Right hindlimb (tissue), 1 donor: ENCODE measurements at regions not wholly inside any gene's neighbourhood (a gene's known extent, or its start where the extent isn't known, plus 50 kb on each side); places are given as distances from the start of the nearest gene placed in this dataset.

Source experiments
- DNase-seq: peaks from one replicate; pipeline ENCODE4 v3.0.0-alpha.2; 2018

DNA sequence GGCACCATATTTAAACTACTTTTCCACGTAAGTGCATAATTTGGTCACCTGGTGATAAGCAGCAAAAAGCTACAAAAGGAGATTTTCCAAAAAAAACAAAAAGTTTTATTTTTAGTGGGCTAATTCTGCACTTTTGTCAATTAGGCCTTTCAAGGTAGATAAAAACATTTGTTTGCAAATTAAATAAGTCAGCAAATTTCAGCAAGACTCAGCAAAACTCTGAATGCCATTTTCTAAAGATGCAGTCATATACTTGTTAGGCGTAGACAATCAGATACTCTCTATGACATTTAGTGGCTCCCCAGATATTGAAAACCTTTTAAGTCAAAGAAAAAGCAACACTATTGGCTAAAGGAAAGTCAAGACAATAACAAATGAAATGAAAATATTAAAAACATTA is 400.2 kb upstream of the GOLIM4 start:
- no peak for DNase-seq

DNA sequence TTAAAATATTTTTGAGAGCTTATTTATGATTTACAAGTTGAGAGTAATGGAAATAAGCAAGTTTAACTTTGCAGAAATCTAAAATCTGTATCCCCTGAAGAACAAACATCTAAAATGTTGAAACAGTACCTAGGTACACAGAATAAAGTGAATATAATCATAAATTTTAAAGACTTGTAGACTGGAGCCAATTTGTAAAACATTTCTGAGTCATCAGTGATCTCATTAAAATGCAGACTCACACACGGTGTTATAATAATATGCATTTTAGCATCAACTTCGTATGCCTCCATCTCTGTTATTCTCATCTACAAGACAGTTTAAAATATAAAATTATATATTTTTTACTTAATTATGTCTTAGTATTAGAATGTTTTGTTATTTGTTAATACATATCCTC is 399.5 kb upstream of the GOLIM4 start:
- DNase-seq, result no peak

DNA sequence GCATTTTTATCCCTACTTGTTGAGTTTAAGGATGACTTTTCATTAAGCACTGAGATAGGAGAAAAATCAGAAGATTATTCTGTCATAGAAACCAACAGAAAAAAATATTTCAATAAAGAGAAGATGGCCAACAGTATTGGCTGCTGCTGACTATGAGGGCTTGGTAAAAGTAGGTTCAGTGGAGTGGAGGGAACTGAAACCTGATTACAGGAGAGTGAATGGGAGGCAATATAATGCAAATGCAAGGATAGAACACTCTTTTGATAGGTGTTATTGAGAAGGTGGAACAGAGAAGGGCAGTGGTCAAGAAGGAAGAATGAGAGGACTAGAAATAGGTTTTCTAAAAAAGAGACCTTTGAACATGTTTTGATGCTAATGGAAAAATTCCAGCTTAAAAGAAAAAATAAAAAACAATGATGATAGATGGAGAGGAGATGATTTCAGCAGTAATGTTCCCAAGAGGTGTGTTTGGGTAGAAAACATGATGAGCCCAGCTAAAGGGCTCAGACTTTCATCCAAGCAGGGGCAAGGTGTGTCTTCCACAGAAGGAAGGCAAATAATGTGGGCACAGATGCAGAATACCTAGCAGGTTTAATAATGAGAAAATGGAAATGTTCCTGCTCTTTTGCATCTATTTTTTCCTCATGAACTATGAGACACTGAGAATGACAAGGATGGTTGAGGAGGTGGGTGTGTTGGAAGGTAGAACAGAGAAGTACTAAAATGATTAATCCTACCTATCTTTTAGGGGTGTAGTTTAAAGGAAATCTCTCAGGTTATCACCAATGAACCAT is 397.9 kb upstream of the GOLIM4 start:
- DNase-seq, result no peak

GRCh38 chr3:168490981-168491380 is 395.3 kb upstream of the GOLIM4 start:
- DNase-seq, result no peak

DNA sequence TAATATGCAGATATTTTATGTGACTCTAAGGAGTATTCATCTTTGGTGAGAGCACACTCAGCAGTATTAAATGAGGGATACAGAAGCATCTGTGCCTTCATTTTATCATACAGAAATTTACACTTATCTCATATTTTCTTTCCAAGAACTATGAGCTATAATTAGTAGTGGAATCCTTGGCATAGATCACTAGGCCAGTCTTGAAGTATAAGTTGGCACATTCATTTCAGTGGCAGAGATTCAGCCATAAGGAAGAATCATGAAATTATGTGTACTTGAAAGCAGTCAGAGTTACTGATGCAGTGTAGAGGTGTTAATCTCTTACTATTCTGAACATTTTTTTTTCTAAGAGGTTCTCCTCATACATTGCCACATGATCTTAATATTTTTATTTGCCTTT is 393.6 kb upstream of the GOLIM4 start:
- DNase-seq, result no peak

GRCh38 chr3:168485936-168486335 is 390.2 kb upstream of the GOLIM4 start:
- DNase-seq, result no peak

GRCh38 chr3:168476360-168476980 is 380.7 kb upstream of the GOLIM4 start:
- no peak for DNase-seq

GRCh38 chr3:168475704-168476103 is 380.0 kb upstream of the GOLIM4 start:
- no peak for DNase-seq

DNA sequence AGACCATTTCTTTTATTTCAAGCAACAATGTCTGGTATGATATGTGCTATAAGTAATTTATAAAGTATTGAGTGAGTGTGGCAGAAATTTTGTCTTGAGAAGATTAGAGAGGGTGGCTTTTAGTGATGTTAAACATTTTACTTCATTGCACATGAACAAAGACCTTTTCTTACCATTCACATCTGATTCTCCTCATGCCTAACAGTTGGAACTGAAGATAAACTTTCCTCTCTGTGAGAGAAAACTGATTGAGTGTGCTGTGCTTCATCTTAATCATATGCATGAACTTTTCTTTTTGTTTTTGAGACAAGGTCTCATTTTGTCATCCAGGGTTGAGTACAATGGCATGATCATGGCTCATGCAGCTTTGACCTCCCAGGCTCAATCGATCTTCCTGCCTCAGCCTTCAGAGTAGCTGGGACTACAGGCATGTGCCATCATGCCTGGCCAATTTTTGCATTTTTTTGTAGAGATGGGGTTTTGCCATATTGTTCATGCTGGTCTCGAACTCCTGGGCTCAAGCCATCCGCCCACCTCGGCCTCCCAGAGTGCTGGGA is 377.7 kb upstream of the GOLIM4 start:
- DNase-seq, result no peak

DNA sequence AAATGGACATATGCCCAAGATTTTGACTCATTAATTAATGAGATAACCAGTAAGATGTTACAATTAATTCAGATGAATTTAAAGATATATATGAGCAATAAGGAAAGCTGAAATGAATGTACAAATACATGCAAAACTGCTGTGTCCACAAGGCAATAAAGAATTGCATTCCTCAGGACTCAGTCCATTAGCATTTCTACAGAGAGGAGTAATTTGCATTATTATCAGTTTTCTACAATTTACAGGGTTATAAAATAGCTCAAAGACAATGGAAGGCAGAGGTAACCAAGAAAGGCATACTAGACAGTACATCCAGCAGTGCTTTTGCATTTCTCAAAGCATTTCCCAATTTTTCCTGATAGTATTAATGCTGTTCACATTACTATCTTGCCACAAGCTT is 377.1 kb upstream of the GOLIM4 start:
- no peak for DNase-seq

DNA sequence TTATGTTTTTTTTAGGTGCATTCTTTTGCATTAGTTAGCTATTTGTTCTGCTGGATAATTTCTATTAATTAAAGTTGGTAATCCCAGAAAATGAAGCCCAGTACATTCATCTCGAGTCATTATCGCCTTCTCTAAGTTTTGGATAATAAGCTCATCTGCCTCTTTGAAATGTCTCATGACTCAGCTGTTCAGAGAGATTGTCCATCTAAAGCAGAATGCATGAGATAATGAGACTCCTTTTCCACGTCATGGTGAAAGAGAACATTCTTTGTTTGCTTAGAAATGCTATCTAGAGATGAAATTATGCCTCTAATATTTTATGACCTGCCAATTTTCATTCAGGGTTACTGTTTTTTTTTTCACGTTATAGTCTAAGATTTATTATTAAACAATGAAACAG is 374.7 kb upstream of the GOLIM4 start:
- DNase-seq, result no peak

DNA sequence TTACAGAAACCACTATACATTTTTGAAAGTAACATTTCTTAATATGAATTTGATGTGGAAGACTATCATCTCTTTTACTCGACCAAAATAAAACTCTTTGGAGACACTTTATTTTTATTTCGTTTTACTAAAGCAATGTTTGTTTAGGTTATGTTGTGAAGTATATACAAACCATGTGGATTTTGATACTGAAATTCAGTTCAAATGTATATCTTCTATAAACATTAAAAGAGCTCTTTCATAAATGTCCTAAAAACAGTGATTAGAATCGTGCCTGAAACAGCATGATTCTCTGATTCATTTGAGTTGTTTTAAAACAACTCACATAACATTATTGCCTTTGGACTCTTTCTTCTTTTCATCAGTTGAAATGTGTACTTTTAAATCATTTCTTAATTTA is 373.7 kb upstream of the GOLIM4 start:
- no peak for DNase-seq

DNA sequence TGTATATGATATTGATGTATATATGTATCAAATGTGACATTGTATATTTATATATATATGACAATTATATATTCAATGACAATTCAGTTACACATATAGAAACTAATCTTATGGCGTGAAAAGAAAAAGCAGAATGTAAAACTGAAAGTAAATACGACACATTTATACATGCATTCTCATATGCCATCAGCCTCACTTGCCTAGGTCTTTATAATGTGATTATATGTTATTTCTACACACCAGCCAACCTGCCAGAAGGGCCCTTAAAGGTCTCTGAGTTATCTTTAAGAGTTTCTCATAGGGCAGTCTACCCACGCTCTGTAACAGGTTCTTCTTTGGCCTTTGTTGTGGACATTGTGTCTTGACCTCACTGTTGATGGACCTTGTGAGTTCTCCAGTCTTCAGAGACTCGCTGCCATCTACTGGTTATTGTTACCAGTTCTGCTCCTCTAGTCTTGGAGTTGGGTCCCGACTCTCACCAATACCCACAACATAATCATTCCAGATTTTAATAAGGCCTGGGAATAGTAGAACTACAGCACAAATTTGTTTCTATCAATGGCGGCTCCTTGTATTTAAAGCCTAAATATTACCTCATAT is 371.5 kb upstream of the GOLIM4 start:
- no peak for DNase-seq

DNA sequence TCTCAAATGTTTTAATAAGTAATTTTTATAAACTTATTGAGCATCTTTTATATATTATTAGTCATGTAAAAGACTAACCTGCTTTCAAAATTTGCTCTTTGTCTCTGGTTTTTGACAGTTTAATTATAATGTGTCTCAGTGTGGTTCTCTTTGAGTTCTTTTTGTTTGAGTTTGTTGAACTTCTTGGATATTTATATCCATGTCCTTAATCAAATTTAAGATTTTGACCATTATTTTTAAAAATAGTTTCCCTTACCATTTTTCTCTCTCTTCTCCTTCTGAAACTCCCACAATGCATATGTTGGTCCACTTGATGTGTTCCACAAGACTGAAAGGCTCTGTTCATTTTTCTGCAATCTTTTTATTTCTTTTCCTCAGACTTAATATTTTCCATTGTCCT is 366.1 kb upstream of the GOLIM4 start:
- DNase-seq, result no peak

GRCh38 chr3:168459226-168459784 is 363.6 kb upstream of the GOLIM4 start:
- no peak for DNase-seq

DNA sequence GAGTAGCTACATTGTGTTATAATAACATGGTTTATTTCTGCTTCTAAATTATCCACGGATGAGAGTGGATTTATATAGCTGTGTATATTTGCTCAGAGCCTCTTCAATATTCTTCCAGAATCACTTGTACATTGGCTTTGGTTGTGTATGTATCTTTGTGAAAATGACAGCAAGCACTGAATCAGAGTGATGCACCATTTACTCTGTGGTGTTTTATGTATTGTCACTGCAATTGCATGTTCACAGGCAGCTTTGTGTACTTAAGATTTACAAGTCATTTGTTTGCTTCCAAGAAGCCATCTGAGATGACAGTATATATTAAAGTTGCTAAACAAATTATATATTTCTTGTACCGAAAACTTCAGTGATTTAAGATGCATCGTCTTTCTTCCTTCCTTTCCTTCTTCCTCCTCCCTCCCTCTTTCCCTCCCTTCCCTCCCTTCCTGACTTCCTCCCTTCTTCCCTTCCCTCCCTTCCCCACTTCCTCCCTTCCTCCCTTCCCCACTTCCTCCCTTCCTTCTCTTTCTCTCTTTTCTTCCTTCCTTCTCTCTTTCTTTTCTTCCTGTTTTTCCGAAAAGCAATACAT is 362.3 kb upstream of the GOLIM4 start:
- no peak for DNase-seq

DNA sequence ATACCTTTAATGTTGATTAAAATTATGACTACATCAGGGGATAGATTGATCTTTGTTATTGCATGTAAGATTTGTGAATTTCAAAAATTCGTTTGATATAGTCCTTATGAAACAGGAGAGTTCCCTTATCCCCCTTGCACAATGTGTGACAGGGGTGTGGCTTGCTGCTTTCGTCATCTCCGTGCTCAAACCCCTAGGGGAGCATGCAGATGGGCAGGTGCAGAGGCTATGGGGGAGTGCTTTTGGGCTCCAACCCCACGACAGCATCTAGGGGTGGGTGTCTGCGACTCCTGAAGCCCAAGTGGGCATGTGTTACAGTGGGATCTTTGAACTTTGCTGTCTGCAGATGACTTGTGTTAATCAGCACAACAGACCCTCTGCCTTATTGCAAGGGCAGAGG is 360.1 kb upstream of the GOLIM4 start:
- no peak for DNase-seq

- no peak for DNase-seq
Observed at GRCh38 chr3:168453623-168454022, 357.9 kb upstream of the GOLIM4 start.

DNA sequence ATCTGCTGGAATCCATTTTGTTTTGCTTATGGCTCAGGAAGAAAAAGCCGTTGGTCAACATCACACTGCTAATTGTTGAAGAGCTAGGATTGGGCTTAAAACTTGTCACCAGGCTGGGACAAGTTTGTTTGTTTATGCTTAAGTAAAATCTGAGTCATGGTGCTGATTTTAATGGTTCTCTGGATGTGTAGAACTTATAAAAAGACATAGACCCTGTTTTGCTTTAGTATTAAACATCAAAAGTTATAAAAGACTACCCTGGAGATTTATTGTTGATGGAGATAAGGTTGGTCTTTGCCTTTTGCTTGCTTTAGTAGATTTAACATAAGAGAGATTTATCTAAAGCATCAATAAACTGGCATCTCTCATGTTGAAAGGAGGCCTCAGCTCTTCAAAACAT is 348.2 kb upstream of the GOLIM4 start:
- no peak for DNase-seq

DNA sequence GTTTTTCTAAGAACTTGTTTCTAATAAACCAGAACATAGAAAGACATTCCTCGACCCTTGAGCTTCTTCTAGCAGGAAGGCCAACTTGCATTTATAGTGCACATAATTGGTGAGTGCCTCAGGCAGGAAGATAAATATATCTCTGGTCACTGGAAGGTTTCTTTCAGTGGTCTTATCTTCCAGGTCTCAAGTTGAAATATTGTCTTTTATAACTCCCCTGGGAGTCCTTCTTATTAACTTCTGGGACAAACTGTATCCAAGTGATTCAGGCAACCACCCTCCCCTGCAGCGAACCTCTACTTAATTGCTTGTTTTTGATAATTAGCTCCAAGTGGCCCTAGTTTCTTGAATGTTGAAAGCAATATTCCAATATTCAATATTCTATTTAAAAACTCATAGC is 346.8 kb upstream of the GOLIM4 start:
- no peak for DNase-seq

GRCh38 chr3:168436245-168436724 is 340.6 kb upstream of the GOLIM4 start:
- no peak for DNase-seq

GRCh38 chr3:168431491-168431890 is 335.8 kb upstream of the GOLIM4 start:
- DNase-seq, result no peak

- no peak for DNase-seq
Observed at GRCh38 chr3:168427835-168428475, 332.2 kb upstream of the GOLIM4 start.
